Ovary (tissue), 3 donors: ENCODE measurements at regions not wholly inside any gene's neighbourhood (a gene's known extent, or its start where the extent isn't known, plus 50 kb on each side); places are given as distances from the start of the nearest gene placed in this dataset.

Experiments
- POLR2A ChIP-seq: fragments of 450-650 bp; IDR thresholded peaks from one replicate; pipeline ENCODE4 v1.6.1; 2017; ENCODE audit warnings: antibody characterized with exemption, mild to moderate bottlenecking, moderate library complexity
- TF ChIP-seq, protein P1 (sequence below), 3 donors: fragments of 450-650 bp in 2 of 3; fragments of 200-600 bp in 1 of 3; IDR thresholded peaks; one replicate each; pipeline versions ENCODE4 v1.5.1 to v1.8.0; 2016 to 2022; ENCODE audit warnings: antibody characterized with exemption in 3 of 3, mild to moderate bottlenecking in 1 of 3
- donor health status: DM: no; HTN: no; CAD: no.

DNA sequence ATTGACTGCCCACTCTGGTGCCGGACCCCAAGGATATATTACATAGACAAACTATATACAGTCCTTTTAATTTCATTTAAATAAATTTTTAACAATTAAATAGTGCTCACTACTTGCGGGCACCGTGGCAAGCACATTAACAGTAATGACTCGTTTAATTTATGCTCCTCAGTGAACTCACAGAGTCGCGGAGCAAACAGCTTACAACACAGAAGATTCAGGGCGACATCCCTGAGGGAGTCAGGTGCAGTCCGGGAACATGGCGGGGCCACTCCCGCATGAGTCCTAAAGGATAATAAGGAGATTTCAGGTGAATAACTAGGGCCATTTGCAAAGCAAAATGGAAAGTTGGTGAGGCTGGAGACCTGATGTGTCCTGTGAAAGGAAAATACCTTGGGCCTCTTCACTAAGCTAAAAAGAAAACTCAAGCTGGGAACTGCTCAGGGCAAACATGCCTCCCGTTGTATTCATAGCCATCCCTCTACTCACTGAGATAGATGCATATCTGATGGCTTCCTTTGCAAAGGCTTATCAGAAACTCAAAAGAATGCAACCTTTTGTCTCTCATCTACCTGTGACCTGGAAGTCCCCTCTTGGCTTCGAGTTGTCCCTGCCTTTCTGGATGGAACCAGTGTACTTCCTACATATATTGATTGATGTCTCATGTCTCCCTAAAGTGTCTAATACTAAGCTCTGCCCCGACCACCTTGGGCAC is 125.6 kb downstream of the KLF6 start:
- no peak for TF ChIP-seq POLR2A
- TF ChIP-seq, protein P1, sequence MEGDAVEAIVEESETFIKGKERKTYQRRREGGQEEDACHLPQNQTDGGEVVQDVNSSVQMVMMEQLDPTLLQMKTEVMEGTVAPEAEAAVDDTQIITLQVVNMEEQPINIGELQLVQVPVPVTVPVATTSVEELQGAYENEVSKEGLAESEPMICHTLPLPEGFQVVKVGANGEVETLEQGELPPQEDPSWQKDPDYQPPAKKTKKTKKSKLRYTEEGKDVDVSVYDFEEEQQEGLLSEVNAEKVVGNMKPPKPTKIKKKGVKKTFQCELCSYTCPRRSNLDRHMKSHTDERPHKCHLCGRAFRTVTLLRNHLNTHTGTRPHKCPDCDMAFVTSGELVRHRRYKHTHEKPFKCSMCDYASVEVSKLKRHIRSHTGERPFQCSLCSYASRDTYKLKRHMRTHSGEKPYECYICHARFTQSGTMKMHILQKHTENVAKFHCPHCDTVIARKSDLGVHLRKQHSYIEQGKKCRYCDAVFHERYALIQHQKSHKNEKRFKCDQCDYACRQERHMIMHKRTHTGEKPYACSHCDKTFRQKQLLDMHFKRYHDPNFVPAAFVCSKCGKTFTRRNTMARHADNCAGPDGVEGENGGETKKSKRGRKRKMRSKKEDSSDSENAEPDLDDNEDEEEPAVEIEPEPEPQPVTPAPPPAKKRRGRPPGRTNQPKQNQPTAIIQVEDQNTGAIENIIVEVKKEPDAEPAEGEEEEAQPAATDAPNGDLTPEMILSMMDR (IDR thresholded peaks at IDR 0.05), result no peak
